Hippocampal formation (tissue), 2 donors: ENCODE measurements at regions not wholly inside any gene's neighbourhood (a gene's known extent, or its start where the extent isn't known, plus 50 kb on each side); places are given as distances from the start of the nearest gene placed in this dataset.
A peak's percentile ranks its signal among the peaks of the same experiment; 100 is the strongest.

Experiments
- DNase-seq, 2 donors: peaks; one replicate each; lab custom pipeline; 2025; lab: John Stamatoyannopoulos, UW

DNA sequence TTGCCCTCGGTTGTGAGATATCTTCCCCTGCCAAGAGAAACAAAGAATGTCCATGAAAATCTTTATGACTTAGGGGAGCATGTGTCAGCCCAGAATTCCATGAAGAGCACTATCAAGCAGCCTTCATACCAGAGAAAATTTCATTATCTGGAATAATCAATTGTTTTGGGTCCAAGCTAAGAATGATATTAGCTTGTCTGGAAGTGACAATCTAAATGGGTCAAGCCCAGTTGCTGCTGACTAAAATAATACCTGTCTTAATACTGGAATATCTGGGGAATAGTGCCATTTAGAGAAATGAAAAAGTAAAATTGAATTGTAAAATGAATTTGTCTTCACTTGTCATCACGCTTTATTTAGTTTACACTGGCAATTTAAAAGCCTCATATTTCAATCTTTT, 407.4 kb downstream of the PLA2G4A start:
- DNase-seq = no peak

DNA sequence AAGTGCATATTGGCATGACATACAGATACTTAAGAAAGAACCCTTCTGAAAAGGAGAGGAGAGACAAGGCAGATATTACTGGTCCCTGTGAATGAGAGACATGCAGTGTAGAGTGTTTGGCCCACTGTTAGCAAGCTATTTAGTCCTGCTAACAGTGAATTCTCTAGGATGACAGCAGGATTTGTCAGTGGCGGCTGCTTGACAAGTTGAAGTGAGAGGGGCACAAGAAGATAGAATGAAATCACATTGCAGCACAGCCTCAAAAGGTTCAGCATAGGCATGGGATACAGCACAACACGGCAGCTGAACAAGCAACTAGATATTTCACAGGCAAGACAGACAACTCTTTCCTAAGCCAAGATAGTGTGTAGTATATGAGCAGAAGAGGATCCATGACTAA, 407.9 kb downstream of the PLA2G4A start:
- DNase-seq = no peak

DNA sequence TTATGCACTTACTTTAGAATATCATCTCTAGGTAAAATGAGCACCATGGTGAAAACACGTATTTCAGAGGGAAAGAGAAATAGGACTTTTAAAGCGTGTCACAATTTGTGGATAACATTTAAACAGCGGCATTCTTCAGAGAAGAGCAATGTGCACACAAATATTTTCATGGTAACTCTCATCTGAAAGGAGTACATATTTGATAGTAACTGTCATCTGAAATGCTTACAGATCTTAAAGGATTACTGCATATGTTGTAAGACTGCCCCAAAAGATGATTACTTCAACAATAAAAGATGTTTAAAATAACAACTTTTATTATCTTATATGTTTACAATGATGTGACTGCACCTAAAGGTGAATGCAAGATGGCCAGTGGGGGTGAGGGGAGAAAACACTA, 408.8 kb downstream of the PLA2G4A start:
- DNase-seq = no peak

DNA sequence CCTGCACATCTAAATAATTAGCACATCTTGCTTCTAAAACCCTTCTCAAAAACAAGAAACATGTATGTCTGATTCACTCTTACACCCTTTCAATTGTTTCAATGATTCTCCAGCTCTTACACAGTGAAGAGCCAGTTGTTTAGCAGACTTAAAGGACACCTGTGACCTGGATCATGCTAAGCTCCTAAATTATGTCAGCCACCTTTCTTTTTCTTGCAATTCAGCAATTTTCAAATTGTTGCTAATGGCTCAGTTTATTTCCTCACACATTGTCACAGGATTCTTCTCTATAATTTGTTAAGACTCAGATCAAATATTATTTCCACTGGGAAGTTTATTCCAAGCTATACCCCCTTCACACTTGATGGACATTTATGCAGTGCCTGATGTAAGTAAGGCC, 413.2 kb downstream of the PLA2G4A start:
- DNase-seq = no peak

DNA sequence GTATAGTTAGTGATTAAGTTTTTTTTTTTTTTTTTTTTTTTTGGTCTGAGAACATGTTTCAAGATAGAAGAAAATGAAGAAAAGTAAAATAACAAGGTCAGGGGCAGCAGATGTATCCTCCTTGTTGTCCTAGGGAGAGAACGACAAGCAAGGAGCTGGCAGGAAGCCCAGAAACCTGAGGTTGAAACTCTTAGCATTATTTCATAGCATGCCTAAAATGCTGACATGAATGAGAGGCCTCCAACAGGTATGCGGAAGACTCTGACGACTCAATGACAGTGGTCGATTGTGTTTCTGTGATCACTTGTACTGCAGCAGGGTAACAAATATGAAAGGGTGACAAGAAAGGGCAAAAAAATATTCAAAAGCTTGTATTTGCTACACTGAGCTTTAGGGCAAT, 415.9 kb downstream of the PLA2G4A start:
- no peak for DNase-seq

DNA sequence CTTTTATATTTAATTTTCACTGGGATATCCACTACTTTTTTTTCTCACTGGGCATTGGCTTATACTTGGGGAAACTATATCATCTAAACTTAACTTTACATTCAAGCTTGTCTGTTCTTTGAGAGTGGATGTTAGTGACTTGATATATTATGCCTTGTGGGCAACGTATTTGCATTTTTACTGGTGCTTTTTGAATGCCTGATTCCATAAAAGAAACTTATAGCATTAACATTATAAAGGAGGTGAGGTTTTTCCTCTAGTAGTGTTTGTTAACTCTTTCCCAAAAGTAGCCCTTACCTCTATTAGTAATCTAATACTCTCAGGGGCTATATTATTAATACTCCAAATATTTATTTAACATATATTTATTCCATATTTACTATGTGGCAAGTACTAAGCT, 416.5 kb downstream of the PLA2G4A start:
- no peak for DNase-seq

DNA sequence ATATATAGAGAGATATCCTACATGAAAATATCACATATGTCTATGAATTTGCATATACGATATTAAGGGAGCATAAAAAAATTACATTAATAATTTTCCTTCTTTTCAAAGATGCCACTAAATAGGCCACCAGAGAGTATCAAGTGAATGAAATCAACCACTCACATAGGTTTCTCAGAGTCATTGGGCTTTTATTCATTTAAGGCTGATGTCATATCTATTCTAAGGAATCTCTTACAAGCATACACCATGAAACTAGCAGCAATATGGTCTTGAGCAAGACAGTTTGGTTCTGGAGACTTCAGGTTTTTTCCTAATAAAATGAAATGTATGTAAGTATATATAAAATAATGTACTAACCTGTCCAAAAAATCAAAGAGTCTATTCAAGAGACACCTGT, 420.4 kb downstream of the PLA2G4A start:
- DNase-seq = no peak

DNA sequence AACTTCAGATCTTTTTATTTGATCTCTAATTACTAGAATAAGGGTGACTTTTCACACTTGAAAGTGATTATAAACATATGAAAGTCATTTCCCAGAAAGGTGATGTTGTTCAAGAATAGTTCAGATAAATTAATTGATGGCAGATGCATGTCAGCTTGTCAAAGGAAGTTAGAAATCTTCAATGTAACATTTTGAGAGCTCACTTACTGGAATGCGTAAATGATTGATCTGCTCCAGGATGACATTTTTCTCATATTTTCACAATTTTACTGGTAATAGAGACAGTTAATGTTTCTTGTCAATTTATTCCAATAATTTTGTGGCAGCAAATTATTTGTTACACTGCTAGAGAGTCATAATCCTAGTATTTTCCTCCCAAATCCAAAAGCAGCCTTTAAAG, 424.2 kb downstream of the PLA2G4A start:
- no peak for DNase-seq

DNA sequence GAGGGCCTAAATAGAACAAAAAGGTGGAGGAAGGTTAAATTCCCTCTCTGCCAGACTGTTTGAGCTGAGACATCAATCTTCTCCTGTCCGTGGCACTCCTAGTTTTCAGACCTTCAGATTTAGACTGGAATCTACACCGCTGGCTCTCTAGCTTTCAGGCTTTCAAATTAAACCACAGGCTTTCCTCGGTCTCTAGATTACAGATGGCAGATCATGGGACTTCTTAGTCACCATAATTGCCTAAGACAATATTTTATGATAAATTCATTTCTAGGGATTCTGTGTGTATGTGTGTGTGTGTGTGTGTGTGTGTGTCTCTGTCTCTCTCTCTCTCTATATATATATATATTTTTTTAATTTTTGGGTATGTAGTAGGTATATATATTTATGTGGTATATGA, 428.7 kb downstream of the PLA2G4A start:
- no peak for DNase-seq

DNA sequence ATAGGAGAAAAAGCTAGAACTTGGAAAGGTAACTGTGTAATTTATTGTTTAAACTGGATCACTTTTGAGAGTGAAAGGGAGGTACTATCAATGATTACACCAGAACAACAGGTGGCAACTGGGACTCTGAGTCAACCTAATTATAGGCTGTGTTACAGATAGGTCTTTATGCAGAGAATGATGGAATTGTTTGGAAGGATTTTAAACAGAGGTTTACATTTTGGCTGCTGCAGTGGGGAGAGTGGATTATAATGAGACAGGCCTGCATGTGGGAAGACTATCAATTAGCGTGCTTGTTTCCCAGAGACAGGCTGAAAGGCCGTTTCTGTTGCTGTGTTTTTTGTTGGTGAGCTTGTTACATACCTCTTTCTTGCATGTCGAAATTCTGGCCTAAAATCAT, 432.9 kb downstream of the PLA2G4A start:
- DNase-seq = peak in 1 of 2 donors; percentile 28

DNA sequence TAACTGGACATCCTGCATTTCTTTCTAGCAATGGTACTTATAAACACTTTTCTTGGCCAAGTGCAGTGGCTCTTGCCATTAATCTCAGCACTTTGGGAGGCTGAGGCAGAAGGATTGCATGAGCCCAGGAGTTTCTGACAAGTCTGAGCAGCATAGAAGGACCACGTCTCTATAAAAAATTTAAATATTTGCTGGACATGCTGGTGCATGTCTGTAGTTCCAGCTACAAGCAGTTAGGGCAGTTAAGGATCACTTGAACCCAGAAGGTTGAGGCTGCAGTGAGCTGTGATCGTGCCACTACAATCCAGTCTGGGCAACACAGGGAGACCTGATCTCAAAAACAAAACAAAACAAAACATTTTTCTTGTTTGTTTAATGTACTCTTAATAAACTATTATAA, 434.0 kb downstream of the PLA2G4A start:
- DNase-seq = no peak

DNA sequence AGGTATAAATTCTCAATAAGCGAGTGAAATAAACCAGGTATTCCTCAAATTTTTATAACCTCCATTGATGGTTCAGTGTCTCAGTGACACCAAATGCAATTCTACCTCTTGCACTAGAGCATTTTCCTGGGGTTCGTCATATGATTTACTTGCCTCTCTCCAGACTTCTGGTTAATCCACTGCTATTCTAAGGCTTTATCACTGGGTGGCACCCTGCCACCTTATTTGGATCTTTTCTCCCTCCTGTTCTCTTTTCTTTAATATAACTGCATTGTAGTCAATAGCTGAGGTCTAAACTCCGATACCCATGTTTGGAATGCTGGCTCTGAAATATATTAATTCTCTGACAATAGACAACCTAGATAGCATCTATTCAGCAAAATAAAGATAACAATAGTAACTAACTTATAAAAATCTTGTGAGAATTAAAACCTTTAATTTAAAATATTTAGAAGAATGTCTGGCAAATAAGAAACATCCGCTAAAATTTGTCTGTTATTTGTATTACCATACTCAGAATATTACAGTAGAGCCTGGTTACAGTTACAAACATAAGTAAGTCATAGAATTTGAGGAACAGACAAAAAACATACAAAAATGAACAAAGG, 436.4 kb downstream of the PLA2G4A start:
- peak; percentile 15 to 81 for DNase-seq

DNA sequence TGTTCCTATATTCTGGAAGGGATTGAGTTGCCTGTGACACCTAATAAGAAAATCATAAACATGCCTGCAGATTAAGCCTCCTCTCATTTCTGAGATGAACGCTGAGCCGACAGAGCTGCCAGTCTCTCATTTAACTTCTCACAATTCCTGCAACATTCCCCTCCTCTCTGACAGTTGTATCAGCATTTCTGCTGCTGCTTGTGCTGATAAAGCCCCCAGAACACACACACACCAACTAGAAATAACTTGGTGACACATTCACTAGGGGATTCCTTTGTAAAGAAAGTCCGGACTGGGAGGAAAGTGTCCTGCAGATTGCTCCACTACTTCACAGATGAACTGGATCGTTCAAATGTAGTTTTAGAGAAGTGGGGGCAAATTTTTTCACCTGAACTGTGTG, 437.3 kb downstream of the PLA2G4A start:
- no peak for DNase-seq

DNA sequence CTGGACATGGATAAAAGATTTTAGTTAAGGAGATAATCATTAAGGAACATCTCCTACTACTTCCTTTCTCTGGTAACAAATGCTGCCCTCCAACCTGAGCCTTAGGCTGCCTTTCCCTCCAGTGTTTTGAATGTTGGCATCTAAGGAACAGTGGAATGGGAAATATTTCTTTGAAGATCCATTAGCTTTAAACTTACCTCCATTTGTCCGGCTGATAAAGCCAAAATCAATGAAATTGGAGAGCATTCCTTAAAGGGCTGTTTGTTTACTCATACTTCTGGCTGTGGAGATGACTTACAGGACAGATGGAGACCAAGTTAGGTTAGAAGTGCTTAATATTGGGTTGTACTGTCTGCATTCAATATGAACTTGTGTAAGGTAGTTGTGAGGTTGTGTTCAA, 439.1 kb downstream of the PLA2G4A start:
- DNase-seq = no peak

DNA sequence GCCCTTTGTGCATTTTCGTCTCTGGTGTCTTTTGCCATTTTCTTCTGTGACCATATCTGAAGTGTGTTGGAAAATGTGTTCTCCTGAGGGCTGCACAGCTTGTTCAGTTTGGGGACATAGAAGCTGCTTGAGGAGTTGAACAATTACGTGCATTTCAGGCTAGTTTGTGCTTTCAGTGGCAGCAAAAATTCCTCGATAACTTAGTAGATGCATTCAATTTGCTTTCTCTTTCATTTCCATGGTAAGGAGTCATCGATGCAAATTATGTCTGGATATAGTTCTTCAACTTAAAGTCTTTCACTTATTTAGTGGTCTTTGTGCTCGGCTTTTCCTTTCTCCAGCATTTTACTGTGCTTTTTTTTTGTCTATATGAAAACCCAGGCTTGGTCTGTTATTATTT, 441.5 kb downstream of the PLA2G4A start:
- DNase-seq = no peak

DNA sequence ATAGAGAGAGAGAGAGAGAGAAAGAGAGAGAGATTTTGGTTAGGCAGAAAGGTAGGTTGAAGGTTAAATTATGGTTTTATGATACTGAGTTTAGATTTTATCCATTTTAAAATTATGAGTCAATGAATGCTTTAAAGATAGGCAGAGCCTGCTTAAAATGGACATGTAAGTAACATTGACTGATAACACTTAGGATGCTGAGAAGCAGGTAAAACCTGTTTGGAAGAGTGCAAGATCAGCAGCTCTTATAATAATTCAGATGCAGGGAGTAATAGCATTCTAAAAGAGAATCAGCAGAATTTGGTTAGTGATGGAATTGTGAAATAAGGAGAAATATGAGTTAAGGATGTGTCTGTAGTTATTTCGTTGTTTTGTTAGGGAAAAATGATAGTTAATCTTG, 446.6 kb downstream of the PLA2G4A start:
- DNase-seq = no peak

DNA sequence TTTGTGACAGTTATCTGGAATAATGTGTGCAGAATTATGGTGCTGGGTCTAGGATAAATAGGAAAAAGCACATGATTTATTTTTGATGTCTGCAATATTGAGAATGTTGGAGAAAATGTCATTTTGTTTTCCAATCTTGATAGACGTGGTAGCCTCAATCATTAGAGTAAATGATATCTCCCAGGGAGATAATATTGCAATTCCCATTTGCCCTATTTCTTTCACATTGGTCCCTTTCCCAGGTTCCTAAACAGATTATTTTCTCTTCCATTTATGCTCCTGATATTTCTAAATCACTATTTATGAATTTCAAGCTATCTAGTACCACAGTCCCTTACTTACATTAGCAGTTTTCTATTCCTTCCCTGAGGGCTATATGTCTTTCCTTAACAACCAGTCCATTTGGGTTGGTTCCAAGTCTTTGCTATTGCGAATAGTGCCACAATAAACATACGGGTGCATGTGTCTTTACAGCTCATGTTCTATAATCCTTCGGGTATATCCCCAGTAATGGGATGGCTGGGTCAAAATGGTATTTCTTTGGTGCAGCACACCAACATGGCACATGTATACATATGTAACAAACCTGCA, 447.3 kb downstream of the PLA2G4A start:
- DNase-seq = no peak

DNA sequence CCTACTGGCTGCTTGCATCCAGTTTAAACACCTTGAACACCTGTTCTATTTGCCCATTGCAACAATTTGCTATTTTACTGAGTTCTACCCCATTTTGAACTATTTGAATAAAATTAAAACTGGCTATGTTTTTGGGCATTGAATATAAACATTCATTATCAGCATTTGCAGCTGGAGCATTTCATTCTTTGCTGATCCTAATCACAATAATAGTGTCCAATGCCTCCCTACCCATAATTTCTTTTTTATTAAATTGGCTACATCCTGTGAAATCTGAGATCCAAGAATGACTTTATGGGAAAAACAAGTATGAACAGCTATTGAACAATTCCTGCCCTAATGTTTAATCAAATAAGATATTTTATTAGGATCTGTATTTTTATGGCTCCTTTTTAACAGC, 447.9 kb downstream of the PLA2G4A start:
- no peak for DNase-seq

DNA sequence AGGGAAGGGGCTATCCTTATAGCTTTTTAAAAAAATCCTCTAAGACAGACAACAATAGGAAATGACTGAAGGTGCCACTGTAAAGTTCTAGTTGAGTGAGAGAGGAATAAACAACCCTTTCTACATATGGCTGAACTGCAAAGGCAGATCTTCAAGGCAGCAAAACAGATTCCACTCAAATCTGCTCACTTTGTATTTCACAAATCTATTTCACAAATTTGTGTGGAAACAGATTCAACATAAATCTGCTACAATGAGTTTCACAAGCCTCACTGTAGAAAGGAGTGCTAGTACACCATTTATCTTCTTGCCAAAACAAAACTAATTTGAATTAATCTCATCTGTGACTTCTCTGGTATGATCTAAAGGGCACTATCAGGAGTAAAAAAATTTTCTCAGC, 451.3 kb downstream of the PLA2G4A start:
- DNase-seq = no peak

DNA sequence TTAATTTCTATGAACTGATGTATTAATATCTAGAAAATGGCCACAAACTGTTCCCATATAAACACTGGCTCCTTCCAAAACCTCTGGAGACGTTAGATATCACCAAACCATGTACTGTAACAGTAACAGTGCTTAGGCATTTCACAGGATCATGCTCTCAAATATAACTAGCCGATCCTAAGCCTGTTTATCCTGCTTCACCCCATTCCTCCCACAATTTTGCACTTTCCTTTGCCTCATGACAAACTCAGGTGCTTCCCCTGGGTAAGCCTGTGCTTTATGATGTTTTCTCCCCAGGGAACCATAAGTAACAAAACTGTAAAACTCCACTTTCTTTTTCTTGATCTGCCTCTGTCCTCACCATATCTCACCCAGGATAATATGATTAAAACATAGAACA, 452.3 kb downstream of the PLA2G4A start:
- DNase-seq = no peak

DNA sequence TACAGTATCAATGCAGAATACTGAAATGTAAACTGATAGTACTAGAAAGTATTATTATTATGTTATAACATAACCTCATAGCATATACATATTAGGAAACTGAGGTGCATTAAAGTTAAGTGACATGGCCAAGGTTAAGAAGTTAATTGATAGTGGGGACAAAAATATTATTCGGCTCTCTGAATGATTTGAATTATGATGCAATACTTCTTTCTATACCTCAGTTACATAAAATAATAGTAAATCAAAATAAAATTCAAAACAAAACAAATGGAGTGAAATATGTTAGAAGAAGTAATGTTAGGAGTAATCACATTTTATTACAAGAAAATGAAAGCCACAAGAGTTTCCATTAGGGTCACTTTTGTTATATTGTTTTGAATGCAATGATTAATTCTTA, 455.2 kb downstream of the PLA2G4A start:
- DNase-seq = no peak

DNA sequence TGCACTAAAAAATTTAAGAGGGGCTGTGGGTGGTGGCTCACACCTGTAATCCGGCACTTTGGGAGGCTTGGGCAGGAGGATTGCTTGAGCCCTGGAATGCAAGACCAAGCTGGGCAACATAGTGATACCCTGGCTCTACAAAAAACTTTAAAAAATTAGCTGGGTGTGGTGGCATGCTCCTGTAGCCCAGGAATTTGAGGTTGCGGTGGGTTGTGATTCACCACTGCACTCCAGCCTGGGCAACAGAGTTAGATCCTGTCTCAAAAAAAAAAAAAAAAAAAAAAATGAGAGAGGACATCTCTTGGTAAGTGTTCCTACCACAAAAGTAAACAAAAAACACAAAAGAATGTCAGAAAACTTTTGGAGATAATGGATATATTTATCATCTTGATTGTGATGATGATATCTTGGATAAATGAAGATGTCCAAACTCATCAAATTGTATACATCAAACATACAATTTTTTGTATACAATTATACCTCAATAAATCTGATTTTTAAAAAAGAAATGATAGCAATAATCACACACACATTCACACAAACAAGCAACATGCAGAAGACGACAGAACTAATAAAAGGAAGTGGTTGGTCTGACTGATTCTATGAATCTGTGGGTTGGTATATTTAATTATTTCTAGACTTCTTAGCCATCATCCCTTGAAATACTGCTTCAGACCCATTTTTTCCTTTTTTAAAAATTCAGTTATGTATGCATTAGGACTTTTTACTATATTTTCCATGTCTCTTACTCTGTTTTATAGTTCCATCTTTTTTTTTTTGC, 465.9 kb downstream of the PLA2G4A start:
- no peak for DNase-seq

DNA sequence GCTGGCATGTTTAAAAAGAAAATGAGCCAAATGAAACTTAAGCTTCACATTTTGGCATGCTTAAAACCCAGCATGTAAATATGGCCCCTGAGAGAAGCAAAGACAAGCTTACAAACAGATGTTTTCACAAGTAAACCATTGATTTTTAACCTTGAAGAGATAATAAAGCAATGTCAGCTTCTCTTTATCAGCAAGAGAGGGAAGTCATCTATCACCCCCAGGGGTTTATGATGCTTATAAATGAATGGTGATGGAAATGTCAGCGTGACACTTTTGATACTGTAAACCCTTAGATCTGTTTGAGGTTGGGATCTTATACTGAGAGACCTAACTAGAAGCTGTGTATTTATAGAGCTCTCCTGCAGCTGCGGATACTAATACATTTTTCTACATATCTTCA, 471.3 kb downstream of the PLA2G4A start:
- no peak for DNase-seq
